PC-9 (cell line): ENCODE measurements at regions not wholly inside any gene's neighbourhood (a gene's known extent, or its start where the extent isn't known, plus 50 kb on each side); places are given as distances from the start of the nearest gene placed in this dataset.

ENCODE experiments used
- CTCF ChIP-seq: fragments of 200-600 bp; sonication (generic); conservative IDR thresholded peaks from 2 replicates; pipeline ENCODE4 v1.6.1; 2017; ENCODE audit warnings: mixed run types, antibody characterized with exemption, mild to moderate bottlenecking, moderate library complexity
- EZH2 ChIP-seq: fragments of 200-600 bp; sonication (generic); IDR thresholded peaks from 2 replicates; pipeline ENCODE4 v1.8.0; 2017; ENCODE audit warnings: antibody characterized with exemption, low read depth

- TF ChIP-seq CTCF: no peak
- no peak for TF ChIP-seq EZH2
Observed at GRCh38 chr10:16256336-16256735, 180.5 kb upstream of the PTER start.
